GM18499 (cell line): ENCODE measurements at regions not wholly inside any gene's neighbourhood (a gene's known extent, or its start where the extent isn't known, plus 50 kb on each side); places are given as distances from the start of the nearest gene placed in this dataset.
"Not testable (repeated sequence)": the region's sequence is repeated elsewhere in the genome, so short reads cannot be mapped to it uniquely, and the experiment has no call there.

ENCODE experiments used
- ATAC-seq: cut with Tn5 transposase; IDR thresholded peaks from one replicate; pipeline ENCODE4 v1.9.1; 2021; ENCODE audit warnings: moderate number of reproducible peaks; ENCODE audit not compliant: insufficient read depth, unreplicated experiment

DNA sequence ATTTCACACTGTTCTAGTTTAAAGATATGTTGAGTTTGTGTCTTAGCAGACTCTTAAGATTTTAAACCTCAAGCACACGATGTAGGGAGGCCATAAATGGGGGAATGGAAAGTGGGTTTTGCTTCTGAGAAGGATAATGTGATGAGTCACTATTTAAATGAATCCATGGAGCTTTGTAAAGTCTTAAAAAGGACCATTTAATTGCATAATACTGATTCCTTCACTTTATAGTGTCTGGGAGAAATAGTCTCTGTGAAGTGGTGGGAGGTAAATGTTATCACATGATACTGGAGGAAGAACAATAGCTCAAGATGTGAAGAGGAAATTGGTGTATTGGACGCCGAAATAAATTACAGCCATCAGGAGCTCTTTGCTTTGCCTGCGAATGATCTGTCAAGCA, 84.0 kb upstream of the MYO3A start:
- ATAC-seq = no peak

GRCh38 chr10:25851548-25851947, 82.5 kb upstream of the MYO3A start:
- ATAC-seq = no peak

GRCh38 chr10:25852364-25852941, 81.6 kb upstream of the MYO3A start:
- no peak for ATAC-seq

DNA sequence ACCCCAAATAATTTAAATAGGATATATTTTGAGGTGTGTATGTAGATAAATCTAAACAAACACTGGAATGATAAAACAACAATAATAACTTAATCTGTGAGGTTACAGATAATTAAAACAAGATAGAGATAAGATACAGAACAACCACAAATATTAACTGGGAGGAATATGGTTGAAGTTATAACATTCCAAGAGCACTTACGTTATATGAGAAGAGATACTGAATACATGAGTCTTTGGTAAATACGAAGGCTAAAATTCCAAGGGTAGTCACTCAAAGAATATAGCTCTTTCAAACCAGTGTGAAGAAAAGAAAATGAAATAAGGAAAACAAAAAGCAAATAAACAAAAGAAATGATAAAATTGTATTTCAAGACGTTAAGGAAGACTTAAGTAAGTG, 76.0 kb upstream of the MYO3A start:
- no peak for ATAC-seq

GRCh38 chr10:25865267-25865666, 68.8 kb upstream of the MYO3A start:
- no peak for ATAC-seq

- no peak for ATAC-seq
Observed at GRCh38 chr10:25867321-25867720, 66.7 kb upstream of the MYO3A start.

GRCh38 chr10:25869067-25869591, 64.9 kb upstream of the MYO3A start:
- ATAC-seq = no peak

DNA sequence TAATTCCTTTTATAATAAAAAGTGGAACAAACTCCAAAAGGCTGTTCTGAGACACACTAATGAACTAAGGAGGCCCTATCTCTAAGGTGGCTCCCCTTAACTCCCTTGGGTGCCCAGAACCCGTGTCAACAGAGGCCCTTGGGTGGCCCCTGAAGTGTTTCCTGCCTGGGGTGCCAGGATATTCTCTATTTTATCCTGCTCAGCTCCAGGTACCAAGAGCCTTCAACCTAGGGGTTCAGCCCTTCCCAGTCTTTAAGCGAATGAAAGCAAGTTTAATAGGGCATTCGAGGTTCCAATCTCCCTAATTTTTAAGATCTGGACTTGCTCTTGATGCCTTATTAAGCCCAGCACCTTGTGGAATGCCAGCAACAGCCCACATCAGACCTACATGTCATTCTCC, 64.4 kb upstream of the MYO3A start:
- no peak for ATAC-seq

- ATAC-seq = not testable (repeated sequence)
Observed at GRCh38 chr10:25874402-25874801, 59.6 kb upstream of the MYO3A start.

DNA sequence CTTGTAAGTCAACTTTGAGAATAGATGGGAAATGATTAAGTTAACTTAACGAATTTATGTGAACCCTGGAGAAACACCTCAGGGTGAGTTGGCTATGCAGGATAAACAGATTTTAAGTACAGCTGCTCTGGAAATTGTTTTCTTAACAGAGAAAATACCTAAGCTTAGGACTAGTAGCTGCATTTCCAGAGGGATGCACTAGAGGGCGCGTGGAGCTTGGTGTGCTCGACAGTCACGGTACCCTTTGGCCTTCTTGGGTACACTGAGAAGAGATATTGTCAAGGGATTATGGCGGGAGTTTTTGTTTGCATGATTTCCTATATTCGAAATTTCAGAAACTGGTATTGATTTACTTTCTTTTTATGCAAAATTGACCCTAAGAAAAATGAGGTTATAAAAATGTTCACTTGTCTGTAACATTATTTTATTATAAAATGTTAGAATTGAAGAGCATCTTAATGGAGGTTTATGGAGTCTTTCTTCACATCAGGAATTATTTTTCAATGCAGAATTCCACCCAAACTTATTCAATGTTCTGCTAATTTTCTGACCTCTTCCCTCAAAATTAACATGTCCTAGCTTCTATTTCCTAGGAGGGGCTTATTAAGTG, 58.4 kb upstream of the MYO3A start:
- ATAC-seq = no peak

- no peak for ATAC-seq
Observed at GRCh38 chr10:25877296-25877695, 56.7 kb upstream of the MYO3A start.
